ENCODE measurements at regions not wholly inside any gene's neighbourhood (a gene's known extent, or its start where the extent isn't known, plus 50 kb on each side); places are given as distances from the start of the nearest gene placed in this dataset.
"Not testable (repeated sequence)": the region's sequence is repeated elsewhere in the genome, so short reads cannot be mapped to it uniquely, and the experiment has no call there.

DNA sequence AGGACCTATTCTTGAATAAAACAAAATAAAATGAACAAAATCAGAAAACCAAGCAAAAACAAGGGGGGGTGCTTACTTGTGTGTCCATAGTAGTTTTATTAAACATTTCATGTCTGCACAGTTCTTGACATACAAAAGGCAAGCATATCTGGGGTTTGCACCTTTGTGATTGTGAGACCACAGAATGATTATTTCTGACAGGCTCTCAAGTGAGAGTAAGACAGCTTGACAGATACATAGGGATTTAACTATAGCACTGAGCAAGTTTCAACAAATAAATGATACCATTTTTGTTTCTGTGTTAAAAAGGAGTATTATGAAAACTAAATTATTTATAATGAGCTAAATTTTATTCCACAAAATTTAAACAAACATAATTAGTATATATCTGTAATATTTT lies 712.0 kb upstream of the PCDH10 start:
- H3K27me3 Mint-ChIP-seq, result no peaks in the 10 kb centered on the region
- no peak overlapping the region for H3K27ac Mint-ChIP-seq
- H3K4me1 Mint-ChIP-seq, result no peaks in the 10 kb centered on the region
- H3K36me3 Mint-ChIP-seq, result no peaks in the 10 kb centered on the region
- H3K4me3 Mint-ChIP-seq, result no peak overlapping the region
- H3K9me3 Mint-ChIP-seq, result peaks cover 0 to 3% (median 1%) of the 10 kb centered on the region in 3 donors

DNA sequence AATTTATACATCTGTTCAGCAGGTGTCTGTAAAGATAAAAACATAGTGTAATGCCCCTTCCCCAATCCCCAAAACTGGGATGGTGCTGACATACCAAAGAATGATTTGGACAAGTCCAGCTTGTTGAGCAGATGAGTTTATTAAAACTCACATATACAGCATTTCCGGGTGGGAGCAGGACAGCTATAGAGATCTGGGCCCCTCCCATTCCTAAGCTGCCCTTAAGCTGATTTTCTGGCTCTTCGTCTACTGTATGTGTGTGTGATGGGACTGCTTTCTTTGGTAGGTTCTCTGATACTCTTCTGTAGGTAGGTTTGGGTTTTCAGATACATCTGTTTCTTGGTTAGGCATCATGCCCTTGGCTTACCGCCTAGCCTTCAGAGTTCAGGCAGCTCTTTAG lies 703.7 kb upstream of the PCDH10 start:
- no peak overlapping the region for H3K27ac Mint-ChIP-seq
- H3K4me3 Mint-ChIP-seq, result peak overlapping the region in 1 of 4 donors; percentile 29
- H3K9me3 Mint-ChIP-seq, result peaks cover 5 to 12% (median 5%) of the 10 kb centered on the region in 3 donors
- no peaks in the 10 kb centered on the region for H3K4me1 Mint-ChIP-seq
- no peaks in the 10 kb centered on the region for H3K36me3 Mint-ChIP-seq
- no peaks in the 10 kb centered on the region for H3K27me3 Mint-ChIP-seq

DNA sequence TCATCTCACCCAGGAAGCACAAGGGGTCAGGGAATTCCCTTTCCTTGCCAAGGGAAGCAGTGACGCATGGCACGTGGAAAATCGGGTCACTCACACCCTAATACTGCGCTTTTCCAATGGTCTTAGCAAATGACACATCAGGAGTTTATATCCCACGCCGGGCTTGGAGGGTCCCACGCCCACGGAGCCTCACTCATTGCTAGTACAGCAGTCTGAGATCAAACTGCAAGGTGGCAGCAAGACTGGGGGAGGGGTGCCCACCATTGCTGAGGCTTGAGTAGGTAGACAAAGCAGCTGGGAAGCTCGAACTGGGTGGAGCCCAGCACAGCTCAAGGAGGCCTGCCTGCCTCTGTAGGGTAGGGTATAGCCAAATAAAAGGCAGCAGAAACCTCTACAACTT lies 691.1 kb upstream of the PCDH10 start:
- H3K27ac Mint-ChIP-seq, H3K4me1 Mint-ChIP-seq, H3K4me3 Mint-ChIP-seq, H3K9me3 Mint-ChIP-seq, H3K36me3 Mint-ChIP-seq, H3K27me3 Mint-ChIP-seq: not testable (repeated sequence)

DNA sequence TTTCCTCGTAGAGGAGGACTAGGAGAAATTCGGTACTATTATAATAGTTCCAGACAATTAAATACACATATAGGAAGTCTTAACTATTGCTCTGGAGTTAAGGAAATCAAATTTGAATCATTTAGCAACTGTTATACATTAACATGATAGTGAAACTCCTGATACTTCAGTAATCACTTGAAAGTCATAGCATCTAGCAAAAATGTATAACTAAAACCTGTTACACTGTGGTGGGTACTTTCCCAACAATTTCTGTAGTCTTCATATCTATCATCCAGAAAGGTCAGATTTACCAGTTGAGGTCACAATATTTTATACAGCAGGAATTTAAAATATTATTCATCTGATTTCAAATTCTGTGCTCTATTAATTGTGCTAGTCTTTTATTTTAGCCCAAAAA lies 669.6 kb upstream of the PCDH10 start:
- Mint-ChIP-seq H3K4me1 (no peaks in the 10 kb centered on the region), H3K27ac (no peak overlapping the region), H3K27me3 (no peaks in the 10 kb centered on the region), H3K36me3 (no peaks in the 10 kb centered on the region), H3K9me3 (peaks cover 0 to 3% (median 0%) of the 10 kb centered on the region in 3 donors), H3K4me3 (no peak overlapping the region)

DNA sequence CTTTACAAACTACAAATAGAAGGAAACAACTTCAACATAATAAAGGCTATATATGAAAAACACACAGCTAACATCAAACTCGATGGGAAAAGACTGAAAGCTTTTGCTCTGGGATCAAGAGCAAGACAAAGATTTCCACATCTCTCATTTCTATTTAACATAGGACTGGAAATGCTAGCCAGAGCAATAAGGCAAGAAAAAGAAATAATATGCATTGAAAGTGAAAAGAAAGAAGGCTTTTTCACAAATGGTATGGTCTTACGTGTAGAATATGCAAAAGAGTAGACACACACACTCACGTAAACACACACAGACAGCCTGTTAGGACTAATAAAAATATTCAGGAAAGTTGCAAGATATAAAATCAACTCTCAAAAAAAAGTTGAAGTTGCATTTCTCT lies 660.5 kb upstream of the PCDH10 start:
- no peak overlapping the region for H3K4me3 Mint-ChIP-seq
- no peaks in the 10 kb centered on the region for H3K36me3 Mint-ChIP-seq
- H3K4me1 Mint-ChIP-seq, result no peaks in the 10 kb centered on the region
- H3K27ac Mint-ChIP-seq, result no peak overlapping the region
- peaks cover 1 to 4% (median 4%) of the 10 kb centered on the region in 3 donors for H3K9me3 Mint-ChIP-seq
- no peaks in the 10 kb centered on the region for H3K27me3 Mint-ChIP-seq

DNA sequence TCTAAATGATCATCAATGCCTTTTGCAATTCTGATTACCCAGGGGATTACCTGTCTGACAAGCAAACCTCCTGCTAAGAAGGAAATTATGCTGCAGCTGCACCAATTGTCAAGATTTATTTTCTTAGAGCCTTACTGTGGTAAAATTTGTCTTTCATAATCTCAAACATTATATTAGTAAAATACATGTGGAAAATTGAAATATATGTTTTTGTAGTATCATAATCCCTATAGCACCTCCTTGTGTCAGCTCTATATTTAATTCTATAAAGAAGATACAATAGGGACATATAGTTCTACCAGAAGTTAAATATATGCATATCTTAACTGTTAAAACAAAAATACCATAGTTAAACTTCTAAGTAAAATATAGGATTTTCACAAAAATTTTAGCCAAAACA lies 655.6 kb upstream of the PCDH10 start:
- no peaks in the 10 kb centered on the region for H3K27me3 Mint-ChIP-seq
- no peak overlapping the region for H3K4me3 Mint-ChIP-seq

DNA sequence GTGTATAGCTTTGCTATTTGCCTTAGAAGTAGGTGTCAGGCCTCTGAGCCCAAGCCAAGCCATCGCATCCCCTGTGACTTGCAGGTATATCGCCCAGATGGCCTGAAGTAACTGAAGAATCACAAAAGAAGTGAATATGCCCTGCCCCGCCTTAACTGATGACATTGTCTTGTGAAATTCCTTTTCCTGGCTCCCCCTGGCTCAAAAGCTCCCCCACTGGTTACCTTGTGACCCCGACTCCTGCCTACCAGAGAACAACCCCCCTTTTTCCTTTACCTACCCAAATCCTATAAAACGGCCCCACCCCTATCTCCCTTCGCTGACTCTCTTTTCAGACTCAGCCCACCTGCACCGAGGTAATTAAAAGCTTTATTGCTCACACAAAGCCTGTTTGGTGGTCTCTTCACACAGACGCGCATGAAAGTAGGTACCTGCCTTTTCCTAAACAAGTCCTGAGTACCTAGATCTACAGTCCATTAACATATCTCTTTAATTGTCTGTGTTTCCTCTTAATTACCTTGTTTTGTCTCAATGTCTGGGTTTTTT lies 653.8 kb upstream of the PCDH10 start:
- not testable (repeated sequence) for H3K36me3 Mint-ChIP-seq, H3K4me3 Mint-ChIP-seq, H3K27me3 Mint-ChIP-seq, H3K9me3 Mint-ChIP-seq, H3K4me1 Mint-ChIP-seq, H3K27ac Mint-ChIP-seq

More for the DNA sequence above, 655.6 kb upstream of the PCDH10 start:
- H3K9me3 Mint-ChIP-seq, result peaks cover 0 to 4% (median 3%) of the 10 kb centered on the region in 3 donors
- no peaks in the 10 kb centered on the region for H3K36me3 Mint-ChIP-seq
- no peaks in the 10 kb centered on the region for H3K4me1 Mint-ChIP-seq
- no peak overlapping the region for H3K27ac Mint-ChIP-seq

DNA sequence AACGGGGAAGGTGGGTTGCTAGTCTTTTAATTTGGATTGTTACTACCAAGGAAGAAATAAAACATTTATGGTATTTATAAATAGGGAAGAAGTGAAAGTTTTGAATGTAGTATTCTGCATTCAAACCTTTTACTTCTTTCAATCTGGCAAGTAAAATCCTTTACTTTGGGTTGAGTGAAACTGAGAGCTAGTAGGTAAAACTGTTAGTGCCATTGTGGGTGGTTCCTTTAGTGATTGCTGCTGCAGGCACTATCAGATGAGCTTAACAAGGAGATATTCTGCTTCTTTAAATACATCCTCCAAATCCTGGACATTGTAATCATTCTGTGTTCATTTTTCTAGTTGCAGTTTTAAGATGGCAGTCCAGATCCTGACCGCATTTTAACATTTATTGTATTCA lies 650.9 kb upstream of the PCDH10 start:
- no peaks in the 10 kb centered on the region for H3K36me3 Mint-ChIP-seq
- no peaks in the 10 kb centered on the region for H3K4me1 Mint-ChIP-seq
- no peak overlapping the region for H3K4me3 Mint-ChIP-seq
- no peak overlapping the region for H3K27ac Mint-ChIP-seq
- H3K9me3 Mint-ChIP-seq, result peaks cover 0 to 2% (median 1%) of the 10 kb centered on the region in 3 donors
- H3K27me3 Mint-ChIP-seq, result no peaks in the 10 kb centered on the region

DNA sequence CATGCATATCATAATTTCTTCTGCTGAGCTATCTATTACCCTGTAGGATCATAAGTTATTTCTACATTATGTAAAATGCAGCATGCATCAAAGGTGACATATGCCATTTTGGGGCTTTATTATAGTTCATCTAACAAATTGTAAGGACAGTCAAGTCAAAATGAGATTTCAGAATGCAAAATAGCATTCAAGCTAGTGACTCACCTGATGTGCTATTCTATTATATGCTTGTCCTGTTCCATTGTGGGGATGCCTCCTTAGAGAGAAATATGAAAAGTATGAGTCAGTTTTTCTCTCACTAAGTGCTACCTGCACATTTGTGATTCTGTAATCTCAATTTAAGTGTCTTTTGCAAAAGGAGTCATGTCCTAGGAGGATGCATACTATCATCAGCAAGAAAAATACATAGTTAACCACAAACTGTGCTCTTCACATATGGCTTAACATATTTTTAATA lies 647.0 kb upstream of the PCDH10 start:
- Mint-ChIP-seq H3K4me1 (no peaks in the 10 kb centered on the region), H3K27me3 (no peaks in the 10 kb centered on the region), H3K36me3 (no peaks in the 10 kb centered on the region), H3K9me3 (peaks cover 0 to 2% (median 0%) of the 10 kb centered on the region in 3 donors), H3K4me3 (no peak overlapping the region), H3K27ac (no peak overlapping the region)

DNA sequence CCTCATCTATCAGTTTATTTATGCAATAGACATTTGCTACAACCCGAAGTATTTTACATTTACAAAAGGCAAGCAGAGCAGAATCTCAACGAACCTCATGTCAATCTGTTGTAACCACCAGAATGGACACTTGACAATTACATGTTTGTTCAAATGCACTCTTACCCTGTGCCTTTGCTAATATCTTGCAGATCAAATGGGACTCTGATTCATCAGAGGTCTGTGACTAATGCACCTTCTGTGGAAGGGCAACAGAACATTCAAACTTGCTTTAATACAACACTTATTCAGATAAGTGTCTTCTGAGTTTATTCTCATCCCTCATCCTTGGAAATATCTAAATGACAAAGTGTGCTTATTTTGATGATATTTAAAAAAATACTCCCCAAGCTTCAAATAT lies 644.7 kb upstream of the PCDH10 start:
- Mint-ChIP-seq H3K36me3 (no peaks in the 10 kb centered on the region), H3K4me1 (no peaks in the 10 kb centered on the region), H3K27ac (no peak overlapping the region), H3K9me3 (peaks cover 0 to 6% (median 2%) of the 10 kb centered on the region in 3 donors), H3K27me3 (no peaks in the 10 kb centered on the region), H3K4me3 (no peak overlapping the region)

DNA sequence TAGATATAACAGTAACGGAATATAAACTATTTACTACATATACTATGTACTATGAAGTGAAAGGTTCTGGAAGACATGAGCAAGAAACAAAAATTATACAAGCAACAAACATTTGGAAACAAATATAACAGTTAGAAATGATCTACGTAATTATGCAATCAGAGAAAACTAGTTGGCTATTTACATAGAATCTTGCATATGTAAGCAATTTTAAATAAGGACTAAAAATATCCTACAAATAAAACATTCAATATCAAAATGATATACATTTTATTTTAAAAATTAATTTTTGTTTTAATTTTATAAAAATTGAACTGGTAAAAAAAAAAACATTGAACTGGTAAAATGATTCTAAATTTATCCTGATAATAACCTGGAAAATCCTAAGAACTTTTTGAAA lies 642.5 kb upstream of the PCDH10 start:
- H3K27me3 Mint-ChIP-seq, result no peaks in the 10 kb centered on the region
- no peaks in the 10 kb centered on the region for H3K4me1 Mint-ChIP-seq
- no peak overlapping the region for H3K4me3 Mint-ChIP-seq
- H3K27ac Mint-ChIP-seq, result no peak overlapping the region
- peaks cover 0 to 8% (median 2%) of the 10 kb centered on the region in 3 donors for H3K9me3 Mint-ChIP-seq
- H3K36me3 Mint-ChIP-seq, result no peaks in the 10 kb centered on the region

DNA sequence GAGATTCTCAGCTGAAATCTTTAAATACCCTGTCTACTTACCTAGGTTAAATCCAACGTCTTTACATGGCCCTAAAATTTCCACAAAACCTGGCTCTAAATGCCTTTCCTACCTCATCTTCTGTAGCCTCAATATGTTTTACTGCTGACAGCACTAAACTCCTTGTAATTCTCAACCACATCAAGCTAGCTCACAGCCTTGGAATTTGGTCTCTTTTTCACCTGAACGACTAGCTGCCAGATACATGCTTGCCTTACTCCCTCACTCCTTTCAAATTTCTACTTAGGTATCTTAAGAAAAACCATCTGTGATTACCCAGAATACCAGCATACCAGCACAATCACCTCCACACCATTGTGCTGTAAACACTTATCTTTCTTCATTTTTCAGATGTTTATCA lies 635.6 kb upstream of the PCDH10 start:
- Mint-ChIP-seq H3K4me3 (peak overlapping the region in 1 of 4 donors; percentile 33), H3K27ac (no peak overlapping the region), H3K4me1 (no peaks in the 10 kb centered on the region), H3K36me3 (no peaks in the 10 kb centered on the region), H3K9me3 (peaks cover 0 to 3% (median 3%) of the 10 kb centered on the region in 3 donors), H3K27me3 (no peaks in the 10 kb centered on the region)

DNA sequence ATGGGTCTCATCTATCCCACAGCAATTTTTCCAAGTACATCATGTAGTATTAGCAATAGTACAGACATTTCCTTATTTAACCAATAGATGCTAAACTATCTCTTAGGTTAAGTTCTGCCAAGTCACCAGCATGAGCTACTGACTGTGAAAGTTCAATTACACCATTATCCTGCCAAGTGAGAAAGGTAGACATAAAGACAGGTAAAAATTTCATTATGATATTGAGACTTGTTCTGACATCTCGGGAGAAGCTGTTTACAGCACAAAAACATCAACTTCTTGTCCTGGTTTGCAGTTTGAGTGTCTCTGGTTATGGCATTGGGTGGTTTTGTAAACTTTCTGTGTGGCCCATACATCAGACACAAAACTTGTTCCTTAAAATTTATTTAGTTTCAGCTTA lies 622.4 kb upstream of the PCDH10 start:
- no peaks in the 10 kb centered on the region for H3K36me3 Mint-ChIP-seq
- H3K4me3 Mint-ChIP-seq, result no peak overlapping the region
- no peaks in the 10 kb centered on the region for H3K4me1 Mint-ChIP-seq
- H3K27me3 Mint-ChIP-seq, result no peaks in the 10 kb centered on the region
- peaks cover 0 to 1% (median 0%) of the 10 kb centered on the region in 3 donors for H3K9me3 Mint-ChIP-seq
- no peak overlapping the region for H3K27ac Mint-ChIP-seq

DNA sequence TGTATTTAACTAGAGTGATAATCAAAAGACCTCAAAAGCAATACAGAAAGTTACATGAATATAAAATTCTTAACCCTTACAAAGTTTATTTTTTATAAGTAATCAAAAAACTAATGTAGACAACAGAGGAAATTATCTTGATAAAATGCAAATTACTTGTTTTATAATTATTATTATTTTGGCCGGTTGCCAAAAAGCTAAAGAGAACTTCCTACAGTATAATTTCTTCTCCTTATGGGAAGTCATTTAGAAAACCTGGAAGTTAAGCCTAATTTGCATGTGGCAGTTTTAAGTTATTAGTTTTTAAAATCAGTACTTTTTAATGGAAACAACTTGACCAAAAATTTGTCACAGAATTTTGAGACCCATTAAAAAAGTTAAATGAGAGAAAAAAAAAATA lies 621.3 kb upstream of the PCDH10 start:
- H3K27ac Mint-ChIP-seq, result no peak overlapping the region
- no peak overlapping the region for H3K4me3 Mint-ChIP-seq
- no peaks in the 10 kb centered on the region for H3K27me3 Mint-ChIP-seq
- no peaks in the 10 kb centered on the region for H3K4me1 Mint-ChIP-seq
- no peaks in the 10 kb centered on the region for H3K36me3 Mint-ChIP-seq
- H3K9me3 Mint-ChIP-seq, result peaks cover 0 to 1% (median 0%) of the 10 kb centered on the region in 3 donors

DNA sequence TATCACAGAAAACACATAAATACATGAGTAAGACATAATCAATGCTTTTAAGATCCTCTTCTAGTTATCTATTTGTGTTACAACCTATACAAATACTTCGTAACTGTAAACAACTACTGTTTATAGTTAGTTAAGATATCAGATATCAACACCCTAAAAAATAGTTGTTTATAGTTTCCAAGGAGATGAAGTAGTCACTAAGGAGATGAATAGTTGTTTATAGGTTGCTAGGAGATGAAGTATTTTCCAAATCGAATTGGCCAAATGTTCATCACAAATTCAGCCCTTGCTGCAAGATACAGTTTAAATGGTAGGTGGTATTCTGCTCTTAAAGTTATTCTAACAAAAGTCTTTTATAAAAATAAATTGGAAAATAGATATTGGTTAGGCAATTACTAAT lies 618.2 kb upstream of the PCDH10 start:
- Mint-ChIP-seq H3K4me3 (no peak overlapping the region), H3K9me3 (no peaks in the 10 kb centered on the region), H3K4me1 (no peaks in the 10 kb centered on the region), H3K27me3 (no peaks in the 10 kb centered on the region), H3K36me3 (no peaks in the 10 kb centered on the region), H3K27ac (no peak overlapping the region)

DNA sequence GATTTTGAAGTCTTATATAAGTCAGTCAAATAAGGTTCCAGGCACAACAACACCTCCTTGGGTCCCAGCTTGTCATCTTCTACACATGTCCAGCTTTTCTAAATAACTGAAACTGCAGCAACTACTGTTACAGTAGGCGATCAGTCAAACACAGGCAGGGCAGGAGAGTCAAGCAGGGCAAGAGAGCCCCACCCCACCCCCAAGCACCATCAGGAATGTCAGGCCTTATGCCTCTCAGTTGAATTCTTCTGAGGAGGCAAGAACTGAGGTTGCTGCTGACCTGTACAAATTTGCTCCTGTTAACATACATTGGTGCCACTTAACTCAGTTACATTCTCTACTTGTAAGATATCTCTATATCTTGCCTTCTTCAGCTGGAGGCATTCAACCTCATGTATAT lies 608.8 kb upstream of the PCDH10 start:
- Mint-ChIP-seq H3K4me3 (no peak overlapping the region), H3K36me3 (no peaks in the 10 kb centered on the region), H3K4me1 (no peaks in the 10 kb centered on the region), H3K27ac (no peak overlapping the region), H3K9me3 (peaks cover 0 to 4% (median 4%) of the 10 kb centered on the region in 3 donors), H3K27me3 (no peaks in the 10 kb centered on the region)

DNA sequence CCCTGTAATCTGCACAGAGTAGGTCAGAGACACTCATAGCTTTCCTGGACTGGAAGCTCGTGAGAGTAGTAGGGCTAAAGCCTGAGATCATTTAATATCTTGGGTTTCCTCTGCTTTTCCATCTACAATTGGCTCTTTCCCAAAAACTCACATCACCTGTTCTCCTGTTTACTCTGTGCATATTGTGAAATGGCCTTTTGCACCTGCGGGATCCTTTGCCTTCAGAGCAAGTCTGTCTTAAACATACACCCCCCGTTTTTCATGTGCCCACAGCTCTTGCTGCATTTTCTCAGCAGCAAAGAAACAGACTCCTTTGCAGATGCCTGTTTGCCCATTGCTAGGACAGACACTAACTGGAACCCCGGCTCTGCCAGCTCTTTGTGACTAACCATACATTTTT lies 608.3 kb upstream of the PCDH10 start:
- Mint-ChIP-seq H3K27ac (no peak overlapping the region), H3K36me3 (no peaks in the 10 kb centered on the region), H3K4me1 (no peaks in the 10 kb centered on the region), H3K4me3 (no peak overlapping the region), H3K9me3 (peaks cover 0 to 4% (median 4%) of the 10 kb centered on the region in 3 donors), H3K27me3 (no peaks in the 10 kb centered on the region)
